Natural killer cell (primary cell): ENCODE measurements at regions not wholly inside any gene's neighbourhood (a gene's known extent, or its start where the extent isn't known, plus 50 kb on each side); places are given as distances from the start of the nearest gene placed in this dataset.
A peak's percentile ranks its signal among the peaks of the same experiment; 100 is the strongest.

ENCODE experiments used
- ATAC-seq, 3 donors: fragments of 150-1000 bp in 2 of 3; fragments of 200-7000 bp in 1 of 3; cut with Tn5 transposase; 1 replicate in 1 of 3; 2 replicates in 2 of 3; pipeline ENCODE4 v1.10.0; 2021; ENCODE audit warnings: mild to moderate bottlenecking in 2 of 3, moderate library complexity in 2 of 3
- DNase-seq, 2 donors: peaks; one replicate each; pipeline versions ENCODE4 v3.0.0 to v3.0.0-alpha.2; 2013 to 2021; ENCODE audit warnings: mixed read lengths in 1 of 2
- H3K27ac ChIP-seq: one replicate; pipeline ENCODE4 v1.5.1; 2013; ENCODE audit warnings: mild to moderate bottlenecking, low read length
- H3K27me3 ChIP-seq: one replicate; pipeline ENCODE4 v1.6.1; 2013; ENCODE audit warnings: low read length; ENCODE audit not compliant: control insufficient read depth, insufficient read depth
- H3K36me3 ChIP-seq: one replicate; pipeline ENCODE4 v1.6.1; 2013; ENCODE audit warnings: low read length; ENCODE audit not compliant: control insufficient read depth, insufficient read depth
- H3K4me1 ChIP-seq: one replicate; pipeline ENCODE4 v1.6.1; 2013; ENCODE audit warnings: low read length; ENCODE audit not compliant: control insufficient read depth, insufficient read depth
- H3K4me3 ChIP-seq: one replicate; pipeline ENCODE4 v1.5.1; 2013; ENCODE audit warnings: low read length
- H3K9me3 ChIP-seq: one replicate; pipeline ENCODE4 v1.6.1; 2013; ENCODE audit warnings: low read length; ENCODE audit not compliant: control insufficient read depth, insufficient read depth
- H3K27ac Mint-ChIP-seq, 2 donors: one replicate each; pipeline ENCODE4 v1.8.0; 2022; ENCODE audit warnings: mild to moderate bottlenecking in 2 of 2, mixed read lengths in 2 of 2, moderate library complexity in 1 of 2
- H3K27me3 Mint-ChIP-seq, 2 donors: one replicate each; pipeline ENCODE4 v1.8.0; 2022; ENCODE audit warnings: low read depth in 2 of 2, mixed read lengths in 2 of 2
- H3K36me3 Mint-ChIP-seq: one replicate; pipeline ENCODE4 v1.8.0; 2022; ENCODE audit warnings: mixed read lengths
- H3K4me1 Mint-ChIP-seq, 2 donors: one replicate each; pipeline ENCODE4 v1.8.0; 2022; ENCODE audit warnings: mixed read lengths in 2 of 2
- H3K4me3 Mint-ChIP-seq: one replicate; pipeline ENCODE4 v1.8.0; 2022; ENCODE audit warnings: mild to moderate bottlenecking, moderate library complexity, mixed read lengths
- H3K9me3 Mint-ChIP-seq, 2 donors: one replicate each; pipeline ENCODE4 v1.8.0; 2022; ENCODE audit warnings: mixed read lengths in 2 of 2
- WGBS: methylation state at CpG from one replicate; pipeline ENCODE4 v1.1.7; 2013; ENCODE audit warnings: missing lambda C conversion rate; ENCODE audit not compliant: insufficient coverage; 5-methylcytosine and 5-hydroxymethylcytosine counted together
- intact Hi-C: fragments of 100-400 bp; cut with micrococcal nuclease; formaldehyde crosslinking; loops from one replicate; pipeline ENCODE4 v1.14.2; 2022
- TF ChIP-seq, protein P1 (sequence below): fragments of 200-600 bp; IDR thresholded peaks from one replicate; pipeline ENCODE4 v1.8.0; 2022; ENCODE audit warnings: antibody characterized with exemption

GRCh38 chrX:42415636-42416035, 362.3 kb downstream of the PPP1R2C start:
- WGBS: 90% methylated on average over 2 of the region's 2 CpGs
- TF ChIP-seq, protein P1, sequence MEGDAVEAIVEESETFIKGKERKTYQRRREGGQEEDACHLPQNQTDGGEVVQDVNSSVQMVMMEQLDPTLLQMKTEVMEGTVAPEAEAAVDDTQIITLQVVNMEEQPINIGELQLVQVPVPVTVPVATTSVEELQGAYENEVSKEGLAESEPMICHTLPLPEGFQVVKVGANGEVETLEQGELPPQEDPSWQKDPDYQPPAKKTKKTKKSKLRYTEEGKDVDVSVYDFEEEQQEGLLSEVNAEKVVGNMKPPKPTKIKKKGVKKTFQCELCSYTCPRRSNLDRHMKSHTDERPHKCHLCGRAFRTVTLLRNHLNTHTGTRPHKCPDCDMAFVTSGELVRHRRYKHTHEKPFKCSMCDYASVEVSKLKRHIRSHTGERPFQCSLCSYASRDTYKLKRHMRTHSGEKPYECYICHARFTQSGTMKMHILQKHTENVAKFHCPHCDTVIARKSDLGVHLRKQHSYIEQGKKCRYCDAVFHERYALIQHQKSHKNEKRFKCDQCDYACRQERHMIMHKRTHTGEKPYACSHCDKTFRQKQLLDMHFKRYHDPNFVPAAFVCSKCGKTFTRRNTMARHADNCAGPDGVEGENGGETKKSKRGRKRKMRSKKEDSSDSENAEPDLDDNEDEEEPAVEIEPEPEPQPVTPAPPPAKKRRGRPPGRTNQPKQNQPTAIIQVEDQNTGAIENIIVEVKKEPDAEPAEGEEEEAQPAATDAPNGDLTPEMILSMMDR: no peak
- Histone ChIP-seq H3K36me3 (no peaks in the 10 kb centered on the region), H3K27me3 (no peaks in the 10 kb centered on the region), H3K4me3 (no peak overlapping the region), H3K9me3 (no peaks in the 10 kb centered on the region), H3K27ac (no peak overlapping the region), H3K4me1 (no peaks in the 10 kb centered on the region)
- H3K27me3 Mint-ChIP-seq: peaks cover 0 to 18% of the 10 kb centered on the region in 2 donors
- H3K4me3 Mint-ChIP-seq: no peak overlapping the region
- ATAC-seq (no peak), DNase-seq (no peak)
- H3K27ac Mint-ChIP-seq: no peak overlapping the region
- H3K4me1 Mint-ChIP-seq: peaks cover 4% of the 10 kb centered on the region in 2 donors
- H3K36me3 Mint-ChIP-seq: no peaks in the 10 kb centered on the region
- peaks cover 0 to 3% of the 10 kb centered on the region in 2 donors for H3K9me3 Mint-ChIP-seq
- intact Hi-C loops: no loop called here

GRCh38 chrX:42414057-42414456, 363.9 kb downstream of the PPP1R2C start:
- TF ChIP-seq, protein P1: no peak
- no peak overlapping the region for H3K27ac Mint-ChIP-seq
- no peaks in the 10 kb centered on the region for H3K4me1 ChIP-seq
- H3K36me3 ChIP-seq: no peaks in the 10 kb centered on the region
- H3K4me3 Mint-ChIP-seq: no peak overlapping the region
- peaks cover 0 to 10% of the 10 kb centered on the region in 2 donors for H3K27me3 Mint-ChIP-seq
- 98% methylated on average over 5 of the region's 5 CpGs for WGBS
- ATAC-seq (no peak), DNase-seq (no peak)
- H3K4me3 ChIP-seq: no peak overlapping the region
- intact Hi-C loops: no loop called here
- no peak overlapping the region for H3K27ac ChIP-seq
- no peaks in the 10 kb centered on the region for H3K27me3 ChIP-seq
- no peaks in the 10 kb centered on the region for H3K9me3 ChIP-seq
- H3K9me3 Mint-ChIP-seq: peaks cover 0 to 6% of the 10 kb centered on the region in 2 donors
- peaks cover 5 to 8% of the 10 kb centered on the region in 2 donors for H3K4me1 Mint-ChIP-seq
- no peaks in the 10 kb centered on the region for H3K36me3 Mint-ChIP-seq

- Mint-ChIP-seq H3K4me1 (peaks cover 19 to 33% of the 10 kb centered on the region in 2 donors), H3K27ac (peak overlapping the region; percentile 79 to 89), H3K36me3 (no peaks in the 10 kb centered on the region), H3K27me3 (peaks cover 5 to 8% of the 10 kb centered on the region in 2 donors), H3K9me3 (no peaks in the 10 kb centered on the region), H3K4me3 (peak overlapping the region; percentile 79)
- H3K27me3 ChIP-seq: no peaks in the 10 kb centered on the region
- H3K36me3 ChIP-seq: no peaks in the 10 kb centered on the region
- peak overlapping the region; percentile 54 for H3K27ac ChIP-seq
- peaks cover 12% of the 10 kb centered on the region for H3K4me1 ChIP-seq
- ATAC-seq (peak; percentile 49 to 64 (median 58)), DNase-seq (peak in 1 of 2 donors; percentile 15)
- H3K9me3 ChIP-seq: no peaks in the 10 kb centered on the region
- H3K4me3 ChIP-seq: no peak overlapping the region
- TF ChIP-seq, protein P1: no peak
- intact Hi-C loops: no loop called here
- WGBS: 0% methylated on average over 1 of the region's 2 CpGs
Observed at GRCh38 chrX:42399632-42400024, 378.3 kb downstream of the PPP1R2C start.

DNA sequence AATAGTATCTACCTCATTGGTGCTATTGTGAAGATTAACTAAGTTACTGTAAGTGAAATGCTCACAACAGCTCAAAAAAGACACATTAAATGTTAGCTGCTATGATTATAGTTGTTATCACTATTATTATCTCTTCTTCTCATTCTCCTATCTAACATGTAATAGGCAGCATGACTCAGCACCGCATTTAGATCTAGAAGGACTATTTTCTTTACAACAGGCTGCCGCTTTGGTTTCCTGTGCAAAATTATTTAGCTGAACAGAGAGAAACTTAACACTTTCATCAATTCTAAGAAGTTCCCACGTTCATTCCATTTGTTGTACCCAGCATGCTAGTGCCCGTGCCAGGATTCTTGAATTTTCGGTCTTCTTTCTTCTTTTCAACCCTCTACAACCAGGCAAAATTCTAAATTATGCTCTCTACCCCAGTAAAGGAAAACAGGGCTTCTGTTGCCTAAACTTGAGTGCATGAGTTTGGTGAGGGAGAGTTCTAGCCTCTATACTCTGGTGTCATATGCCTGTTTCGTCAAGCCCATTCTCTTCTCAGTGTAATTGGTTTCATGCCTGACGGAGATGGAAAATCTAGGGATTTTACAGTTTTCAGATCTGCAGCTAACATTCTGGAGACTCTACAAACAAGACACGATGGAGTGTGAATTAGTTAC, 378.9 kb downstream of the PPP1R2C start:
- 12% methylated on average over 6 of the region's 8 CpGs for WGBS
- Mint-ChIP-seq H3K9me3 (no peaks in the 10 kb centered on the region), H3K27me3 (peaks cover 5 to 8% of the 10 kb centered on the region in 2 donors), H3K4me3 (peak overlapping the region; percentile 79), H3K27ac (peak overlapping the region; percentile 79 to 89), H3K4me1 (peaks cover 19 to 33% of the 10 kb centered on the region in 2 donors), H3K36me3 (no peaks in the 10 kb centered on the region)
- H3K9me3 ChIP-seq: no peaks in the 10 kb centered on the region
- peaks cover 12% of the 10 kb centered on the region for H3K4me1 ChIP-seq
- DNase-seq (peak in 1 of 2 donors; percentile 38), ATAC-seq (peak; percentile 74 to 83 (median 76))
- H3K27ac ChIP-seq: peak overlapping the region; percentile 54
- TF ChIP-seq, protein P1: no peak
- intact Hi-C loops: no loop called here
- no peak overlapping the region for H3K4me3 ChIP-seq
- no peaks in the 10 kb centered on the region for H3K27me3 ChIP-seq
- H3K36me3 ChIP-seq: no peaks in the 10 kb centered on the region
